Fibroblast of lung (primary cell): ENCODE measurements at regions not wholly inside any gene's neighbourhood (a gene's known extent, or its start where the extent isn't known, plus 50 kb on each side); places are given as distances from the start of the nearest gene placed in this dataset.

ENCODE experiments used
- DNase-seq, 2 donors: peaks; one replicate each; pipeline versions ENCODE4 v3.0.0 to v3.0.0-alpha.2; 2010; ENCODE audit warnings: low read depth in 2 of 2
- H2AFZ ChIP-seq: 2 replicates; pipeline ENCODE4 v1.5.1; 2012; ENCODE audit warnings: low read length, control low read depth, inconsistent platforms
- H3K27ac ChIP-seq: 2 replicates; pipeline ENCODE4 v1.5.1; 2011; ENCODE audit warnings: low read length, control low read depth; ENCODE audit not compliant: insufficient read depth
- H3K27me3 ChIP-seq: 2 replicates; pipeline ENCODE4 v1.5.1; 2011; ENCODE audit warnings: mild to moderate bottlenecking, low read length; ENCODE audit not compliant: control insufficient read depth, insufficient read depth
- H3K36me3 ChIP-seq: 2 replicates; pipeline ENCODE4 v1.5.1; 2011; ENCODE audit warnings: low read length; ENCODE audit not compliant: control insufficient read depth, insufficient read depth
- H3K4me1 ChIP-seq: 2 replicates; pipeline ENCODE4 v1.5.1; 2011; ENCODE audit warnings: low read length; ENCODE audit not compliant: control insufficient read depth, insufficient read depth; ENCODE audit errors: extremely low read depth
- H3K4me2 ChIP-seq: 2 replicates; pipeline ENCODE4 v1.5.1; 2011; ENCODE audit warnings: low read length, control low read depth; ENCODE audit not compliant: insufficient read depth; ENCODE audit errors: extremely low read depth
- H3K4me3 ChIP-seq, 4 experiments: fragments of 200-600 bp in 1 of 4; sonication (generic) in 1 of 4; replicated peaks in 1 of 4; 2 replicates each; pipeline ENCODE4 v1.5.1; 2011 to 2016; ENCODE audit warnings: low read length in 4 of 4, low read depth in 3 of 4, mild to moderate bottlenecking in 3 of 4, control low read depth in 2 of 4, inconsistent platforms in 1 of 4, mixed read lengths in 1 of 4; ENCODE audit not compliant: insufficient read depth in 1 of 4; ENCODE audit errors: control extremely low read depth in 1 of 4
- H3K79me2 ChIP-seq: 2 replicates; pipeline ENCODE4 v1.5.1; 2012; ENCODE audit warnings: mild to moderate bottlenecking, low read length, inconsistent platforms; ENCODE audit not compliant: control insufficient read depth, insufficient read depth
- H3K9ac ChIP-seq: 2 replicates; pipeline ENCODE4 v1.5.1; 2011; ENCODE audit warnings: mild to moderate bottlenecking, low read length, control low read depth; ENCODE audit not compliant: insufficient read depth
- H3K9me3 ChIP-seq: 2 replicates; pipeline ENCODE4 v1.5.1; 2012; ENCODE audit warnings: low read depth, low read length; ENCODE audit not compliant: control insufficient read depth, insufficient read depth
- H4K20me1 ChIP-seq: 2 replicates; pipeline ENCODE4 v1.5.1; 2011; ENCODE audit warnings: low read length; ENCODE audit not compliant: control insufficient read depth, insufficient read depth; ENCODE audit errors: extremely low read depth
- CTCF ChIP-seq, 2 donors: IDR thresholded peaks in 1 of 2; conservative IDR thresholded peaks in 1 of 2; 1 replicate in 1 of 2; 2 replicates in 1 of 2; pipeline ENCODE4 v1.5.1; 2011 to 2012; ENCODE audit warnings: low read length in 2 of 2, control low read depth in 1 of 2, inconsistent platforms in 1 of 2, low read depth in 1 of 2, mild to moderate bottlenecking in 1 of 2
- EZH2 ChIP-seq: IDR thresholded peaks from 2 replicates; pipeline ENCODE4 v1.5.1; 2012; ENCODE audit warnings: low read length, control low read depth, mild to moderate bottlenecking; ENCODE audit errors: missing control alignments

- no peak overlapping the region for H3K4me3 ChIP-seq
- H3K27ac ChIP-seq, result no peak overlapping the region
- H3K9me3 ChIP-seq, result no peaks in the 10 kb centered on the region
- no peaks in the 10 kb centered on the region for H3K36me3 ChIP-seq
- no peaks in the 10 kb centered on the region for H4K20me1 ChIP-seq
- no peaks in the 10 kb centered on the region for H3K79me2 ChIP-seq
- H3K27me3 ChIP-seq, result no peaks in the 10 kb centered on the region
- TF ChIP-seq EZH2 (no peak), CTCF (conservative IDR thresholded peaks at IDR 0.05 in 1 of 2, IDR thresholded peaks at IDR 0.05 in 1 of 2; ENCODE audit: low read depth in 1 of 2, low read length in 2 of 2) (no peak)
- H3K9ac ChIP-seq, result no peak overlapping the region
- H3K4me1 ChIP-seq, result no peaks in the 10 kb centered on the region
- H2AFZ ChIP-seq, result no peak overlapping the region
- no peak for DNase-seq
- no peak overlapping the region for H3K4me2 ChIP-seq
Observed at GRCh38 chr4:137626942-137627738, 94.8 kb upstream of the PCDH18 start.

DNA sequence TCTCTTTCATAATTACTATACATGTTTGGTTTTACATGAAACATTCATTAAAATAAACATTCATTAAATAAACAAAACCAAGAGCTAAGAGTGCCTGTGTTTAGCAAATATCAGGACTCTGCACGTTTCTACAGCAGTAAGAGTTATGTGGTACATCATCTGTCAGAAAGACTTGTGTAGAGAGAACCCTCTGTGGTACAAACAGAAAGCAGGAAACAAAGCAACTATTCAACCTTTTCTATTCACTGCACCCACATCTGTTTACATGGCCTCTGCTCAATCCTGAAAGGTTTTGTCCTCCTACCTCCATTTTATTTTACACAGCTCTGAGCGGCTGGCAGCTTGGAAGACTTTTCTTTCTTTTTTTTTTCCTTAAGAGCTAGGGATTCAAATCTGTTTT lies 90.7 kb upstream of the PCDH18 start:
- Histone ChIP-seq H3K9me3 (no peaks in the 10 kb centered on the region), H4K20me1 (no peaks in the 10 kb centered on the region), H3K4me2 (peak overlapping the region; percentile 7), H3K27ac (no peak overlapping the region), H3K79me2 (no peaks in the 10 kb centered on the region), H3K9ac (no peak overlapping the region), H3K36me3 (no peaks in the 10 kb centered on the region), H2AFZ (peak overlapping the region; percentile 87), H3K4me3 (peak overlapping the region in 1 of 4 experiments; percentile 4), H3K27me3 (no peaks in the 10 kb centered on the region), H3K4me1 (no peaks in the 10 kb centered on the region)
- peak in 1 of 2 donors; percentile 59 for DNase-seq
- TF ChIP-seq EZH2 (no peak), CTCF (conservative IDR thresholded peaks at IDR 0.05 in 1 of 2, IDR thresholded peaks at IDR 0.05 in 1 of 2; ENCODE audit: low read depth in 1 of 2, low read length in 2 of 2) (no peak)

- no peak overlapping the region for H3K4me3 ChIP-seq
- no peaks in the 10 kb centered on the region for H4K20me1 ChIP-seq
- H2AFZ ChIP-seq, result peak overlapping the region; percentile 74
- no peaks in the 10 kb centered on the region for H3K36me3 ChIP-seq
- TF ChIP-seq EZH2 (no peak), CTCF (conservative IDR thresholded peaks at IDR 0.05 in 1 of 2, IDR thresholded peaks at IDR 0.05 in 1 of 2; ENCODE audit: low read depth in 1 of 2, low read length in 2 of 2) (no peak)
- H3K9ac ChIP-seq, result no peak overlapping the region
- H3K4me2 ChIP-seq, result no peak overlapping the region
- H3K27me3 ChIP-seq, result no peaks in the 10 kb centered on the region
- no peak overlapping the region for H3K27ac ChIP-seq
- no peaks in the 10 kb centered on the region for H3K4me1 ChIP-seq
- no peaks in the 10 kb centered on the region for H3K79me2 ChIP-seq
- H3K9me3 ChIP-seq, result no peaks in the 10 kb centered on the region
- DNase-seq, result peak in 1 of 2 donors; percentile 27
Observed at GRCh38 chr4:137621056-137621455, 88.8 kb upstream of the PCDH18 start.
